TTC549 (cell line): ENCODE measurements at regions not wholly inside any gene's neighbourhood (a gene's known extent, or its start where the extent isn't known, plus 50 kb on each side); places are given as distances from the start of the nearest gene placed in this dataset.
"Not testable (repeated sequence)": the region's sequence is repeated elsewhere in the genome, so short reads cannot be mapped to it uniquely, and the experiment has no call there.

ENCODE experiments used
- FAIRE-seq: peaks from 2 replicates; lab custom pipeline; 2012; peaks lifted over from hg19 to GRCh38; lab: Jason Lieb, UNC

DNA sequence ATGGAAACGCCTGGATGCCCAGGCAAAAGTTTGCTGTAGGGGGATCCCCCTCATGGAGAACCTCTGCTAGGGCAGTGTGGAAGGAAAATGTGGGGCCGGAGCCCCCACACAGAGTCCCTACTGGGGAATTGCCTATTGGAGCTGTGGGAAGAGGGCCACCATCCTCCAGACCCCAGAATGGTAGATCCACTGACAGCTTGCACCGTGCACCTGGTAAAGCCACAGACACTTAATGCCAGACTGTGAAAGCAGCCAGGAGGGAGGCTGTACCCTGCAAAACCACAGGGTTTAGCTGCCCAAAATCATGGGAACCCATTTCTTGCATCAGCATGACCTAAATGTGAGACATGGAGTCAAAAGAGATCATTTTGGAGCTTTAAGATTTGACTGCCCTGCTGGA is 302.0 kb upstream of the ST8SIA4 start:
- not testable (repeated sequence) for FAIRE-seq

DNA sequence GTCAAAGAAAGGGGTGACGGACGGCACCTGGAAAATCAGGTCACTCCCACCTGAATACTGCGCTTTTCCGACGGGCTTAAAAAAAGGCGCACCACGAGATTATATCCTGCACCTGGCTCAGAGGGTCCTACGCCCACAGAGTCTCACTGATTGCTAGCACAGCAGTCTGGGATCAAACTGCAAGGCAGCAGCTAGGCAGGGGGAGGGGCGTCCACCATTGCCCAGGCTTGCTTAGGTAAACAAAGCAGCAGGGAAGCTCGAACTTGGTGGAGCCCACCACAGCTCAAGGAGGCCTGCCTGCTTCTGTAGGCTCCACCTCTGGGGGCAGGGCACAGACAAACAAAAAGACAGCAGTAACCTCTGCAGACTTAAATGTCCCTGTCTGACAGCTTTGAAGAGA is 277.3 kb upstream of the ST8SIA4 start:
- not testable (repeated sequence) for FAIRE-seq

DNA sequence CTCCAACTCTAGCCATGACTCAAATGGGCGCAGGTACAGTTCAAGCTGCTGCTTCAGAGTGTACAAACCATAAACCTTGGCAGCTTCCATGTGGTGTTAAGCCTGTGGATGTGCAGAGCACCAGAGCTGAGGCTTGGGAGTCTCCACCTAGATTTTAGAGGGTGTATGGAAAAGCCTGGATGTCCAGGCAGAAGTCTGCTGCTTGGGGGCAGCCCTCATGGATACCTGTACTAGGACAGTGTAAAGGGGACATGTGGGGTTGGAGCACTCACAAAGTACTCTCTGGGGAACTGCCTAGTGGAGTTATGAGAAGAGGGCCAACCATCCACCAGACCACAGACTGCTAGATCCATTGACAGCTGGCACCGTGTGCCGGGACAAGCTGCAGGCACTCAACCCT is 273.5 kb upstream of the ST8SIA4 start:
- FAIRE-seq = no peak

- FAIRE-seq = no peak
Observed at GRCh38 chr5:101174981-101175380, 271.9 kb upstream of the ST8SIA4 start.

GRCh38 chr5:101163088-101163487 is 260.0 kb upstream of the ST8SIA4 start:
- FAIRE-seq = no peak

DNA sequence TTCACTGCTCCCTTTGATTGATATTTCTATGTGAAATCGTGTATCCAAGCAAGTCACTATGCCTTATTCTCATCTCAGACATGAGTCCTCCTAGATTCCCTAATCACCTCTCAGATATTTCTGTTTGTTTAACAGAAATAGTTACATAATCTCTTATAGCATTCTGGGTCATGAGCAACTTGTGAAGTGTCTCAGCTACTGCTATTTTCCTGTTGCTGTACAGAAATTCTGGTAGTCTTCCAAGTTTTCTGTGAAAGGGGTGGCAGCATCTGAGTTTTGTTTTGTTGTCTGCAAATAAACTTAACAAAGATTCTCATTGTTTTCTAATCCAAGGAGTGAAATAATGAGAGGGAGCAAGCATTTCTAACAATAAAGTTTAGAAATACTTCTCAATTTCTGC is 256.9 kb upstream of the ST8SIA4 start:
- FAIRE-seq = no peak

DNA sequence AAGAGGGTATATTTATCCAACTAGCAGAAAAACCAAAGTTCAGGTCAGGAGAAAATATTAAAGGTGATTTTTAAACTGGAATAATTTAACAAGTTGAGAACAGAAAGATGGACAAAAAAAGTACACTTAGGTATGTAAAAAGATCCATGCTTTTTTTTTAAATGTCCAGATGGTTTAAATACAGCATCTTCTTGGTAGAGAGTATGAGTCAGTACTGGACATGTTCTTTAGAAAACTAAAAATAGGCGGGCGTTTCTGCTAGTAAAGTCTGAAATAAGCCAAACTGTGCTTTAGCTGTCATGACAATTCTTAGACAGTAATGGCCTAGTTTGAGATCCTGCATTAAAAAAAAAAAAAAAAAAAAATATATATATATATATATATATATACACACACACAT is 255.9 kb upstream of the ST8SIA4 start:
- no peak for FAIRE-seq

- FAIRE-seq = no peak
Observed at GRCh38 chr5:101153526-101153925, 250.4 kb upstream of the ST8SIA4 start.

DNA sequence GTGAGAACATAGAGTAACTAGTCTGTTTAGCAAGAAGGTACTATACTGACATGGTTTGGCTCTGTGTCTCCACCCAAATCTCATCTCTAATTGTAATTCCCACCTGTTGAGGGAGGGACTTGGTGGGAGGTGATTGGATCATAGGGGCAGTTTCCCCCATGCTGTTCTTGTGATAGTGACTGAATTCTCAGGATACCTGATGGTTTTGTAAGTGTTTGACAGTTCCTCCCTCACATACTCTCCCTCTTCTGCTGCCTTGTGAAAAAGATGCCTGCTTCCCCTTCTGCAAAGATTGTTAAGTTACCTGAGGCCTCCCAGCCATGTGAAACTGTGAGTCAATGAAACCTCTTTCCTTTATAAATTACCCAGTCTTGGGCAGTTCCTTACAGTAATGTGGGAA is 240.4 kb upstream of the ST8SIA4 start:
- FAIRE-seq = no peak

GRCh38 chr5:101142102-101142501 is 239.0 kb upstream of the ST8SIA4 start:
- FAIRE-seq = no peak

GRCh38 chr5:101136454-101136853 is 233.4 kb upstream of the ST8SIA4 start:
- FAIRE-seq = no peak

- FAIRE-seq = no peak
Observed at GRCh38 chr5:101123363-101123762, 220.3 kb upstream of the ST8SIA4 start.

- FAIRE-seq = no peak
Observed at GRCh38 chr5:101112645-101113044, 209.6 kb upstream of the ST8SIA4 start.

GRCh38 chr5:101103874-101104273 is 200.8 kb upstream of the ST8SIA4 start:
- FAIRE-seq = no peak

- FAIRE-seq = no peak
Observed at GRCh38 chr5:101102506-101102905, 199.4 kb upstream of the ST8SIA4 start.

DNA sequence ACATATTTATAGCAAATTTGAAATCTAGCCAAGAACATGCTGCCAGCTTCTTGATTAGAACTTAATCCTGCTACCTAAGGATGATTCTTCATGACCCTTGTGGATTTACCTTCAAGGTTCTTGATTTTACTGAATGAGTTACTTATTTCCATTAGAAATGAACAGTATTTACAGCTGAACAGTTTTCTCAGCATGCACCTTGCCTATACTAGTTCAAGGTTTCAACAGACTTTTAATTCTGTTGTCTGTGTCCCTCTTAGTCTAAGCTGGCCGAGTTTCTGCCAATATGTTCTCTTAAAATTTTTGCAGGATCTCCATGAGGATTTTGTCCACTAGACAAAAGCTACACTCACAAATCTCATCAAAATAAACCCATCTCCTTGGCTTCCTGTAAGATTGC is 188.8 kb upstream of the ST8SIA4 start:
- FAIRE-seq = no peak

- FAIRE-seq = no peak
Observed at GRCh38 chr5:101084353-101084752, 181.3 kb upstream of the ST8SIA4 start.

GRCh38 chr5:101080462-101081240 is 177.6 kb upstream of the ST8SIA4 start:
- no peak for FAIRE-seq

DNA sequence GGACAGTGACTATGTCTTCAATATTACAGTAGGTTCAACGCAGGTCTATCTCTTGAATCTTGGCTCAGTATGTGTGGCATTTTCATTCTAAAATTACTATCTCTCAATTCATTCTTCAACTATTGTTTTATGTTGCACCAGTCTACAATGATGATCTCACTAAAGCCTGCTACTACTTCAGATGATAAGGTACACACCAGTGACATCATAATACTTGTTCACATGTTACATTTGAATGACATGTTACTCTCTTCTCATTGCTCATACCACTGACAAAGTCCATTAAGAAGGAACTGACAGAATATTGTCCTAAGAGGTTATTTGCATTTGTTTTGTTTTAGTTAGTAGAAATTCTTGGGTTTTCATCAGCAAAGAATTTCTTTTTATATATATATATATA is 165.2 kb upstream of the ST8SIA4 start:
- no peak for FAIRE-seq

GRCh38 chr5:101067429-101067828 is 164.3 kb upstream of the ST8SIA4 start:
- no peak for FAIRE-seq

GRCh38 chr5:101062902-101063301 is 159.8 kb upstream of the ST8SIA4 start:
- no peak for FAIRE-seq

DNA sequence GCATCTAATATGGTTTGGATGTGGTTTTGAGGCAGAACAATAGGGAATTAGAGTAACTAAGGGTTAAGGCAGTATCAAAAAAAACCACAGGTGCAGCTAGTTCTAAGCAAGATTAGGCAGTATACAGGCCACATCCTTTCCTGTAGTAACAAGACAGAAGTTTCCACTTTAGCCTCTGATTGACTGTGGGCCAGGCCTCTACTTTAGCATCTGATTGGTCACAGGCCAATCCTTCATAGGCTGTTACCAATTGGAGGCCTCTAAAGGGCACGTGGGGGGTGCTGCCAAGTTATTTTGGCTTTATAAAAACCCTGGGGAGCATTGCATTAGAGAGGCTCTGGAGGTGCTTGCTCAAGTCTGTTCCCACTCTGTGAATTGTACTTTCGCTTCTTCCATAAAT is 144.1 kb upstream of the ST8SIA4 start:
- no peak for FAIRE-seq

DNA sequence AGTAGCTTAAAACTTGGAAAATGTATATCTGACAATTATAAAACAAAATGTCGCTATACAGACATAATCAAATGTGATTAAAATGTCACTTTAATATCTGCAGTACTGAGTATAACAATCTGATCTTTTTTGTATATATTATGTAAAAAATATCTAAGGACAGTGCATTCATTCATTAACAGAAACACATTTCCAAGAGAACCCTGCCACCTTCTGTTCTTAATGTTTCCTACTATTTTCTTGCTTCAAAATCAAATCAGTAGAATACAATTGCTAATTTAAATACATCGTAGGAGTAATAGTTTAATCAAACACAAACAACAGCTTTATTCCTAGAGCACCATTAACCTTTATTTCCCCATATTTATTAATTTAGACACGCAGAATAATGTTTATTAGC is 142.6 kb upstream of the ST8SIA4 start:
- FAIRE-seq = no peak

- FAIRE-seq = not testable (repeated sequence)
Observed at GRCh38 chr5:101040002-101040401, 136.9 kb upstream of the ST8SIA4 start.

- FAIRE-seq = no peak
Observed at GRCh38 chr5:101036778-101037177, 133.7 kb upstream of the ST8SIA4 start.
